GM18508 (cell line): ENCODE measurements at regions not wholly inside any gene's neighbourhood (a gene's known extent, or its start where the extent isn't known, plus 50 kb on each side); places are given as distances from the start of the nearest gene placed in this dataset.

Experiments
- ATAC-seq: cut with Tn5 transposase; IDR thresholded peaks from one replicate; pipeline ENCODE4 v1.9.1; 2021; ENCODE audit warnings: moderate number of reproducible peaks; ENCODE audit not compliant: insufficient read depth, unreplicated experiment

- no peak for ATAC-seq
Measured at GRCh38 chr12:18207266-18207665, 54.1 kb upstream of the PIK3C2G start.

- ATAC-seq: no peak
Measured at GRCh38 chr12:18206198-18206597, 55.1 kb upstream of the PIK3C2G start.

- no peak for ATAC-seq
Measured at GRCh38 chr12:18204053-18204452, 57.3 kb upstream of the PIK3C2G start.

GRCh38 chr12:18192119-18192518, 69.2 kb upstream of the PIK3C2G start:
- ATAC-seq: no peak

- no peak for ATAC-seq
Measured at GRCh38 chr12:18183141-18183540, 78.2 kb upstream of the PIK3C2G start.

- ATAC-seq: no peak
Measured at GRCh38 chr12:18171571-18171970, 81.6 kb upstream of the RERGL start.

- no peak for ATAC-seq
Measured at GRCh38 chr12:18168016-18168415, 78.0 kb upstream of the RERGL start.

- ATAC-seq: no peak
Measured at GRCh38 chr12:18165889-18166288, 75.9 kb upstream of the RERGL start.

GRCh38 chr12:18165422-18165871, 75.5 kb upstream of the RERGL start:
- peak; percentile 98 for ATAC-seq

- ATAC-seq: no peak
Measured at GRCh38 chr12:18160901-18161300, 70.9 kb upstream of the RERGL start.

- ATAC-seq: no peak
Measured at GRCh38 chr12:18158774-18159557, 69.0 kb upstream of the RERGL start.

GRCh38 chr12:18153826-18154225, 63.8 kb upstream of the RERGL start:
- ATAC-seq: no peak

GRCh38 chr12:18151036-18151435, 61.0 kb upstream of the RERGL start:
- no peak for ATAC-seq

- no peak for ATAC-seq
Measured at GRCh38 chr12:18148961-18149360, 59.0 kb upstream of the RERGL start.

- ATAC-seq: no peak
Measured at GRCh38 chr12:18146363-18146762, 56.4 kb upstream of the RERGL start.

GRCh38 chr12:18145924-18146323, 55.9 kb upstream of the RERGL start:
- ATAC-seq: no peak

GRCh38 chr12:18141048-18141982, 51.3 kb upstream of the RERGL start:
- no peak for ATAC-seq

- ATAC-seq: no peak
Measured at GRCh38 chr12:18139989-18140596, 50.1 kb upstream of the RERGL start.
